ENCODE measurements at regions not wholly inside any gene's neighbourhood (a gene's known extent, or its start where the extent isn't known, plus 50 kb on each side); places are given as distances from the start of the nearest gene placed in this dataset.

- Histone ChIP-seq H3K36me3 (replicated peaks in 1 of 2; ENCODE audit: insufficient read depth in 1 of 2, low read depth in 2 of 2) (no peaks in the 10 kb centered on the region), H3K4me1 (peaks cover 18% of the 10 kb centered on the region), H3K27ac (peak overlapping the region; percentile 70 to 84 (median 80)), H3K27me3 (no peaks in the 10 kb centered on the region), H3K4me3 (no peak overlapping the region), H3K9me3 (no peaks in the 10 kb centered on the region)
- ATAC-seq (peak; percentile 13), DNase-seq (no peak)
- intact Hi-C loops (cut with DNase I), result no loop called here
- TF ChIP-seq CTCF (IDR thresholded peaks at IDR 0.05) (no peak), POLR2A (IDR thresholded peaks at IDR 0.05) (no peak)
Observed at GRCh38 chr5:112642885-112643284, 94.8 kb upstream of the APC start.

- Histone ChIP-seq H3K36me3 (replicated peaks in 1 of 2; ENCODE audit: insufficient read depth in 1 of 2, low read depth in 2 of 2) (no peaks in the 10 kb centered on the region), H3K27me3 (no peaks in the 10 kb centered on the region), H3K27ac (peak overlapping the region; percentile 70 to 84 (median 80)), H3K4me1 (peaks cover 18% of the 10 kb centered on the region), H3K9me3 (no peaks in the 10 kb centered on the region), H3K4me3 (no peak overlapping the region)
- DNase-seq, result peak; percentile 72 to 86 (median 77)
- ATAC-seq, result peak; percentile 97
- TF ChIP-seq POLR2A (IDR thresholded peaks at IDR 0.05) (no peak), CTCF (IDR thresholded peaks at IDR 0.05) (no peak)
- intact Hi-C loops (cut with DNase I), result no loop called here
- 34 to 44% methylated on average over 4 of the region's 4 CpGs for WGBS, 2 donors
Observed at GRCh38 chr5:112643339-112643971, 94.2 kb upstream of the APC start.

- Histone ChIP-seq H3K9me3 (no peaks in the 10 kb centered on the region), H3K27ac (no peak overlapping the region), H3K4me1 (peaks cover 33% of the 10 kb centered on the region), H3K27me3 (no peaks in the 10 kb centered on the region), H3K4me3 (no peak overlapping the region), H3K36me3 (replicated peaks in 1 of 2; ENCODE audit: insufficient read depth in 1 of 2, low read depth in 2 of 2) (no peaks in the 10 kb centered on the region)
- no peak for TF ChIP-seq POLR2A (IDR thresholded peaks at IDR 0.05)
- no peak for TF ChIP-seq CTCF (IDR thresholded peaks at IDR 0.05)
- no peak for DNase-seq
- no peak for ATAC-seq
- 82 to 91% methylated on average over 4 of the region's 4 CpGs for WGBS, 2 donors
- intact Hi-C loops (cut with DNase I), result no loop called here
Observed at GRCh38 chr5:112646139-112646936, 91.3 kb upstream of the APC start.

GRCh38 chr5:112647428-112647827, 90.3 kb upstream of the APC start:
- H3K27ac ChIP-seq, result no peak overlapping the region
- H3K9me3 ChIP-seq, result no peaks in the 10 kb centered on the region
- intact Hi-C loops (cut with DNase I), result no loop called here
- 42 to 50% methylated on average over 1 of the region's 1 CpG for WGBS, 2 donors
- peaks cover 33% of the 10 kb centered on the region for H3K4me1 ChIP-seq
- TF ChIP-seq POLR2A (IDR thresholded peaks at IDR 0.05) (no peak), CTCF (IDR thresholded peaks at IDR 0.05) (no peak)
- DNase-seq (no peak), ATAC-seq (no peak)
- H3K4me3 ChIP-seq, result no peak overlapping the region
- no peaks in the 10 kb centered on the region for H3K36me3 ChIP-seq (replicated peaks in 1 of 2; ENCODE audit: insufficient read depth in 1 of 2, low read depth in 2 of 2)
- H3K27me3 ChIP-seq, result no peaks in the 10 kb centered on the region
